ENCODE measurements at regions not wholly inside any gene's neighbourhood (a gene's known extent, or its start where the extent isn't known, plus 50 kb on each side); places are given as distances from the start of the nearest gene placed in this dataset.
A peak's percentile ranks its signal among the peaks of the same experiment; 100 is the strongest.
"Not testable (repeated sequence)": the region's sequence is repeated elsewhere in the genome, so short reads cannot be mapped to it uniquely, and the experiment has no call there.

GRCh38 chr11:3513311-3513710 is 128.5 kb downstream of the ART5 start:
- peak in 1 of 2 donors; percentile 26 for DNase-seq

- not testable (repeated sequence) for DNase-seq
These were observed 129.0 kb downstream of the ART5 start for GRCh38 chr11:3512751-3513150.

- DNase-seq = peak; percentile 64 to 85
These were observed 129.6 kb downstream of the ART5 start for GRCh38 chr11:3512133-3512703.

GRCh38 chr11:3511416-3512132 is 130.2 kb downstream of the ART5 start:
- peak in 1 of 2 donors; percentile 59 for DNase-seq

GRCh38 chr11:3509563-3509962 is 130.6 kb upstream of the ZNF195 start:
- DNase-seq = not testable (repeated sequence)

- DNase-seq = not testable (repeated sequence)
These were observed 120.3 kb upstream of the ZNF195 start for GRCh38 chr11:3499198-3499597.

- peak; percentile 1 to 40 for DNase-seq
These were observed 119.4 kb upstream of the ZNF195 start for GRCh38 chr11:3498356-3498755.

GRCh38 chr11:3493152-3493551 is 114.2 kb upstream of the ZNF195 start:
- not testable (repeated sequence) for DNase-seq

GRCh38 chr11:3488003-3488402 is 109.1 kb upstream of the ZNF195 start:
- peak in 1 of 2 donors; percentile 11 for DNase-seq

- DNase-seq = not testable (repeated sequence)
These were observed 106.8 kb upstream of the ZNF195 start for GRCh38 chr11:3485737-3486136.

- not testable (repeated sequence) for DNase-seq
These were observed 98.3 kb upstream of the ZNF195 start for GRCh38 chr11:3476937-3477885.

GRCh38 chr11:3476084-3476936 is 97.4 kb upstream of the ZNF195 start:
- peak in 1 of 2 donors; percentile 7 for DNase-seq

GRCh38 chr11:3468963-3469362 is 90.0 kb upstream of the ZNF195 start:
- DNase-seq = not testable (repeated sequence)

GRCh38 chr11:3467599-3467998 is 88.7 kb upstream of the ZNF195 start:
- DNase-seq = not testable (repeated sequence)

GRCh38 chr11:3455666-3456065 is 76.7 kb upstream of the ZNF195 start:
- DNase-seq = not testable (repeated sequence)

GRCh38 chr11:3454844-3455243 is 75.9 kb upstream of the ZNF195 start:
- peak; percentile 48 to 68 for DNase-seq

- not testable (repeated sequence) for DNase-seq
These were observed 74.8 kb upstream of the ZNF195 start for GRCh38 chr11:3453596-3454256.

- not testable (repeated sequence) for DNase-seq
These were observed 71.9 kb upstream of the ZNF195 start for GRCh38 chr11:3450822-3451221.

GRCh38 chr11:3445535-3445934 is 66.6 kb upstream of the ZNF195 start:
- DNase-seq = not testable (repeated sequence)

GRCh38 chr11:3444420-3444744 is 65.4 kb upstream of the ZNF195 start:
- not testable (repeated sequence) for DNase-seq

- not testable (repeated sequence) for DNase-seq
These were observed 64.9 kb upstream of the ZNF195 start for GRCh38 chr11:3443700-3444419.

Measured in CD4-positive, alpha-beta T cell treated with Interferon alpha-2 for 1 hour (primary cell).